SK-N-SH (cell line): ENCODE measurements at regions not wholly inside any gene's neighbourhood (a gene's known extent, or its start where the extent isn't known, plus 50 kb on each side); places are given as distances from the start of the nearest gene placed in this dataset.
A peak's percentile ranks its signal among the peaks of the same experiment; 100 is the strongest.

ENCODE experiments used
- CTCF ChIA-PET: fragments of 300-600, 350-600 bp; formaldehyde crosslinking; extraction: SDS; loops from one replicate; lab custom pipeline; 2021; lab: Yijun Ruan, JAX
- POLR2A ChIA-PET: fragments of 350-600 bp; sonication (Branson Sonifier 250); formaldehyde crosslinking; extraction: SDS; loops from one replicate; lab custom pipeline; 2020; ENCODE audit warnings: antibody characterized with exemption, inconsistent platforms; lab: Yijun Ruan, JAX
- DNase-seq: peaks from one replicate; pipeline ENCODE4 v3.0.0; 2012
- H2AFZ ChIP-seq: fragments of 200-600 bp; sonication (generic); 2 replicates; pipeline ENCODE4 v1.8.1; 2016; ENCODE audit warnings: antibody characterized with exemption, mild to moderate bottlenecking, low read depth
- H3F3A ChIP-seq: fragments of 200-600 bp; sonication (generic); replicated peaks from 2 replicates; pipeline ENCODE3; 2016; ENCODE audit warnings: antibody characterized with exemption, mild to moderate bottlenecking; ENCODE audit not compliant: insufficient read depth
- H3K27ac ChIP-seq, 2 experiments: fragments of 200-500 bp in 1 of 2; fragments of 200-600 bp in 1 of 2; sonication (Bioruptor generic) in 1 of 2; sonication (generic), shearing (Covaris generic) in 1 of 2; 2 replicates each; pipeline versions ENCODE4 v1.5.1 to v1.6.1; 2014 to 2016; ENCODE audit warnings: low read depth in 2 of 2, inconsistent platforms in 1 of 2, low read length in 1 of 2, mild to moderate bottlenecking in 1 of 2, mixed read lengths in 1 of 2
- H3K27me3 ChIP-seq: fragments of 200-600 bp; sonication (generic), shearing (Covaris generic); 2 replicates; pipeline ENCODE4 v1.6.1; 2016; ENCODE audit warnings: mixed run types; ENCODE audit not compliant: insufficient read depth
- H3K36me3 ChIP-seq, 2 experiments: fragments of 200-500 bp in 1 of 2; fragments of 200-600 bp in 1 of 2; sonication (Bioruptor generic) in 1 of 2; sonication (generic) in 1 of 2; replicated peaks in 1 of 2; 2 replicates each; pipeline versions ENCODE3 to v1.5.1; 2014 to 2016; ENCODE audit warnings: low read length in 1 of 2, mild to moderate bottlenecking in 1 of 2; ENCODE audit not compliant: insufficient read depth in 2 of 2, control insufficient read depth in 1 of 2
- H3K4me1 ChIP-seq, 2 experiments: fragments of 200-500 bp in 1 of 2; fragments of 200-600 bp in 1 of 2; sonication (Bioruptor generic) in 1 of 2; sonication (generic), shearing (Covaris generic) in 1 of 2; 2 replicates each; pipeline versions ENCODE4 v1.5.1 to v1.6.1; 2014 to 2016; ENCODE audit warnings: low read depth in 1 of 2, low read length in 1 of 2, mixed run types in 1 of 2; ENCODE audit not compliant: insufficient read depth in 2 of 2, control insufficient read depth in 1 of 2
- H3K4me2 ChIP-seq: fragments of 200-600 bp; sonication (generic), shearing (Covaris generic); 2 replicates; pipeline ENCODE4 v1.6.1; 2017; ENCODE audit warnings: mixed run types
- H3K4me3 ChIP-seq, 2 experiments: fragments of 200-500 bp in 1 of 2; fragments of 200-600 bp in 1 of 2; sonication (Bioruptor generic) in 1 of 2; sonication (generic), shearing (Covaris generic) in 1 of 2; 2 replicates each; pipeline versions ENCODE4 v1.5.1 to v1.8.1; 2014 to 2016; ENCODE audit warnings: low read depth in 2 of 2, inconsistent platforms in 1 of 2, low read length in 1 of 2, mild to moderate bottlenecking in 1 of 2, mixed read lengths in 1 of 2, moderate library complexity in 1 of 2
- H3K79me2 ChIP-seq: fragments of 200-600 bp; sonication (generic); 2 replicates; pipeline ENCODE4 v1.8.1; 2017; ENCODE audit warnings: mild to moderate bottlenecking; ENCODE audit not compliant: insufficient read depth
- H3K9ac ChIP-seq: fragments of 200-600 bp; sonication (generic); 2 replicates; pipeline ENCODE4 v1.6.1; 2017; ENCODE audit warnings: mixed run types
- H3K9me2 ChIP-seq: fragments of 200-600 bp; sonication (generic); 2 replicates; pipeline ENCODE4 v1.6.1; 2017; ENCODE audit warnings: mixed run types
- H3K9me3 ChIP-seq: fragments of 200-600 bp; sonication (generic); 2 replicates; pipeline ENCODE4 v1.6.1; 2017; ENCODE audit warnings: mixed run types, mild to moderate bottlenecking, moderate library complexity
- H4K20me1 ChIP-seq: fragments of 200-600 bp; sonication (generic); 2 replicates; pipeline ENCODE4 v1.6.1; 2017; ENCODE audit warnings: mild to moderate bottlenecking, mixed run types; ENCODE audit not compliant: insufficient read depth
- EZH2phosphoT487 ChIP-seq: fragments of 200-600 bp; sonication (generic); IDR thresholded peaks from 2 replicates; pipeline ENCODE4 v1.6.1; 2017; ENCODE audit warnings: low read depth, mixed run types, mild to moderate bottlenecking, antibody characterized with exemption, moderate library complexity, borderline replicate concordance
- FOSL2 ChIP-seq: IDR thresholded peaks from 2 replicates; pipeline ENCODE4 v1.4.0; 2012; ENCODE audit warnings: low read depth, mild to moderate bottlenecking, moderate library complexity, borderline replicate concordance
- FOXM1 ChIP-seq: IDR thresholded peaks from 2 replicates; pipeline ENCODE4 v1.4.0; 2012; ENCODE audit warnings: low read depth, mild to moderate bottlenecking
- GATA2 ChIP-seq: sonication (generic); formaldehyde crosslinking; IDR thresholded peaks from 2 replicates; pipeline ENCODE4 v1.5.0; 2020; ENCODE audit warnings: mild to moderate bottlenecking, missing genetic modification reagents
- MEF2A ChIP-seq: IDR thresholded peaks from 2 replicates; pipeline ENCODE4 v1.4.0; 2012; ENCODE audit warnings: low read depth, borderline replicate concordance
- MXI1 ChIP-seq: IDR thresholded peaks from 2 replicates; pipeline ENCODE4 v1.6.1; 2012; ENCODE audit warnings: mild to moderate bottlenecking, low read depth, low read length, improper control_type of control experiment
- PBX3 ChIP-seq: IDR thresholded peaks from 2 replicates; pipeline ENCODE4; 2012
- RAD21 ChIP-seq: IDR thresholded peaks from 2 replicates; pipeline ENCODE4 v1.6.1; 2012; ENCODE audit warnings: mild to moderate bottlenecking, low read length
- RCOR1 ChIP-seq: fragments of 150-350 bp; IDR thresholded peaks from 2 replicates; pipeline ENCODE4 v1.6.1; 2017; ENCODE audit warnings: antibody characterized with exemption, low read length
- REST ChIP-seq: IDR thresholded peaks from 2 replicates; pipeline ENCODE4 v1.6.1; 2012; ENCODE audit warnings: mild to moderate bottlenecking, low read depth, low read length, moderate library complexity
- SMC3 ChIP-seq: IDR thresholded peaks from 2 replicates; pipeline ENCODE4 v1.6.1; 2012; ENCODE audit warnings: low read depth, low read length, improper control_type of control experiment
- TCF12 ChIP-seq: IDR thresholded peaks from 2 replicates; pipeline ENCODE4 v1.4.0; 2012
- TEAD4 ChIP-seq: IDR thresholded peaks from 2 replicates; pipeline ENCODE4 v1.4.0; 2012; ENCODE audit warnings: mild to moderate bottlenecking, borderline replicate concordance; ENCODE audit not compliant: insufficient read depth
- USF2 ChIP-seq: fragments of 150-350 bp; IDR thresholded peaks from 2 replicates; pipeline ENCODE4 v1.6.1; 2017; ENCODE audit warnings: antibody characterized with exemption, low read length, low read depth, borderline replicate concordance
- WGBS: methylation state at CpG from one replicate; pipeline ENCODE4 v1.1.6; 2017; ENCODE audit warnings: low lambda C conversion rate; 5-methylcytosine and 5-hydroxymethylcytosine counted together
- TF ChIP-seq, protein P1 (sequence below): fragments of 200-600 bp; sonication (generic); IDR thresholded peaks from 2 replicates; pipeline ENCODE4 v1.6.1; 2017; ENCODE audit warnings: antibody characterized with exemption, mild to moderate bottlenecking, moderate library complexity
- TF ChIP-seq, protein P2 (sequence below): fragments of 150-350 bp; IDR thresholded peaks from 2 replicates; pipeline ENCODE4 v1.6.1; 2016; ENCODE audit warnings: mild to moderate bottlenecking, low read depth, low read length

GRCh38 chr4:152257601-152258066 is 278.3 kb downstream of the FBXW7 start:
- WGBS, result 60% methylated on average over 5 of the region's 5 CpGs

DNA sequence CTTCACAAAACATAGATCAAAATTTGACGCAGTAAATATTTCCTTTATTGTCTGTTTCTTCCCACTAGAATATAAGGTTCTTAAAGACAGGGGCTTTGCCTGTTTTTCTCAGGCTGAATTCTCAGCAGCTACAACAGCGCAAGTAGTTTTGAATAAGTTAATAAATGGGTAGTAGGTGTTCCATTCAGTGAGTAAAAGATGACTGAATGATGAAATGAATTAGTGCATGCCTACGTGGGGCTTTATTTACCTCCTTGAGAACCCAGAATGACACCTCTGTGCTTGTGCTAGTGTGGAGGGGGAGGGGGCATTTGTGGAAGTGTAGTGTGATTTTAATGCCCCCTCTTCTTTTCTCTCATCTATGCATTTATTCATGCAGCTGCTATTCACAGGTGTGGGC is 278.9 kb downstream of the FBXW7 start:
- no peak for DNase-seq
- CTCF ChIA-PET, result interaction anchor here (0.5 to 1.1 kb wide), 2 partner anchors 16 to 17 kb away, joined by 3 read pairs; no protein-coding TSS in a partner anchor
- no peak overlapping the region for H3K9ac ChIP-seq
- no peaks in the 10 kb centered on the region for H3K79me2 ChIP-seq
- no peaks in the 10 kb centered on the region for H3K9me2 ChIP-seq
- H3K4me1 ChIP-seq, result peaks cover 3 to 22% of the 10 kb centered on the region in 2 experiments; a peak in 2 of 4 replicates
- no peaks in the 10 kb centered on the region for H3K36me3 ChIP-seq
- H3K27ac ChIP-seq, result no peak overlapping the region
- H3K4me2 ChIP-seq, result no peak overlapping the region
- H3K4me3 ChIP-seq, result no peak overlapping the region
- 83% methylated on average over 3 of the region's 3 CpGs for WGBS
- H3F3A ChIP-seq, result peaks cover 6% of the 10 kb centered on the region
- POLR2A ChIA-PET, result no interaction called here
- H3K27me3 ChIP-seq, result no peaks in the 10 kb centered on the region
- H2AFZ ChIP-seq, result peak overlapping the region; percentile 73; the same call in 1 of the 2 replicates
- H4K20me1 ChIP-seq, result no peaks in the 10 kb centered on the region
- H3K9me3 ChIP-seq, result peaks cover 5% of the 10 kb centered on the region
- TF ChIP-seq MEF2A (no peak), FOXM1 (no peak), MXI1 (no peak), TCF12 (no peak), REST (no peak), TEAD4 (no peak), EZH2phosphoT487 (no peak), FOSL2 (no peak), USF2 (no peak), SMC3 (no peak), RCOR1 (no peak), GATA2 (CRISPR knock-in tag) (no peak), RAD21 (no peak)
- TF ChIP-seq, protein P1, sequence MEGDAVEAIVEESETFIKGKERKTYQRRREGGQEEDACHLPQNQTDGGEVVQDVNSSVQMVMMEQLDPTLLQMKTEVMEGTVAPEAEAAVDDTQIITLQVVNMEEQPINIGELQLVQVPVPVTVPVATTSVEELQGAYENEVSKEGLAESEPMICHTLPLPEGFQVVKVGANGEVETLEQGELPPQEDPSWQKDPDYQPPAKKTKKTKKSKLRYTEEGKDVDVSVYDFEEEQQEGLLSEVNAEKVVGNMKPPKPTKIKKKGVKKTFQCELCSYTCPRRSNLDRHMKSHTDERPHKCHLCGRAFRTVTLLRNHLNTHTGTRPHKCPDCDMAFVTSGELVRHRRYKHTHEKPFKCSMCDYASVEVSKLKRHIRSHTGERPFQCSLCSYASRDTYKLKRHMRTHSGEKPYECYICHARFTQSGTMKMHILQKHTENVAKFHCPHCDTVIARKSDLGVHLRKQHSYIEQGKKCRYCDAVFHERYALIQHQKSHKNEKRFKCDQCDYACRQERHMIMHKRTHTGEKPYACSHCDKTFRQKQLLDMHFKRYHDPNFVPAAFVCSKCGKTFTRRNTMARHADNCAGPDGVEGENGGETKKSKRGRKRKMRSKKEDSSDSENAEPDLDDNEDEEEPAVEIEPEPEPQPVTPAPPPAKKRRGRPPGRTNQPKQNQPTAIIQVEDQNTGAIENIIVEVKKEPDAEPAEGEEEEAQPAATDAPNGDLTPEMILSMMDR, result no peak
- TF ChIP-seq, protein P2, sequence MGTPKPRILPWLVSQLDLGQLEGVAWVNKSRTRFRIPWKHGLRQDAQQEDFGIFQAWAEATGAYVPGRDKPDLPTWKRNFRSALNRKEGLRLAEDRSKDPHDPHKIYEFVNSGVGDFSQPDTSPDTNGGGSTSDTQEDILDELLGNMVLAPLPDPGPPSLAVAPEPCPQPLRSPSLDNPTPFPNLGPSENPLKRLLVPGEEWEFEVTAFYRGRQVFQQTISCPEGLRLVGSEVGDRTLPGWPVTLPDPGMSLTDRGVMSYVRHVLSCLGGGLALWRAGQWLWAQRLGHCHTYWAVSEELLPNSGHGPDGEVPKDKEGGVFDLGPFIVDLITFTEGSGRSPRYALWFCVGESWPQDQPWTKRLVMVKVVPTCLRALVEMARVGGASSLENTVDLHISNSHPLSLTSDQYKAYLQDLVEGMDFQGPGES, result no peak

More at GRCh38 chr4:152257601-152258066, 278.3 kb downstream of the FBXW7 start:
- no peaks in the 10 kb centered on the region for H3K27me3 ChIP-seq
- no peak for DNase-seq
- H3K9me3 ChIP-seq, result peaks cover 10% of the 10 kb centered on the region
- H3K4me3 ChIP-seq, result no peak overlapping the region
- H3K9me2 ChIP-seq, result no peaks in the 10 kb centered on the region
- TF ChIP-seq FOXM1 (no peak), PBX3 (0 out of 2 replicates have a peak, but pooled peaks have one; percentile 10)
- H2AFZ ChIP-seq, result peak overlapping the region; percentile 73
- ChIA-PET CTCF (interaction anchor here (0.5 to 1.1 kb wide), 2 partner anchors 17 to 18 kb away, joined by 3 read pairs; no protein-coding TSS in a partner anchor), POLR2A (no interaction called here)
- H3K4me1 ChIP-seq, result peaks cover 3 to 22% of the 10 kb centered on the region in 2 experiments; a peak in 2 of 4 replicates
- no peaks in the 10 kb centered on the region for H3K79me2 ChIP-seq
- 0 out of 2 replicates have a peak overlapping the region, but pooled peaks have one; percentile 6 for H3K4me2 ChIP-seq
- H3K36me3 ChIP-seq, result no peaks in the 10 kb centered on the region
- H3K27ac ChIP-seq, result no peak overlapping the region
- H4K20me1 ChIP-seq, result no peaks in the 10 kb centered on the region
- H3K9ac ChIP-seq, result no peak overlapping the region
- peaks cover 10% of the 10 kb centered on the region for H3F3A ChIP-seq
